ENCODE measurements at regions not wholly inside any gene's neighbourhood (a gene's known extent, or its start where the extent isn't known, plus 50 kb on each side); places are given as distances from the start of the nearest gene placed in this dataset.

GRCh38 chr20:60209048-60209447, 250.8 kb downstream of the CDH26 start:
- H3K4me1 ChIP-seq (ENCODE audit: control insufficient read depth, insufficient read depth, low read length), result no peaks in the 10 kb centered on the region
- in situ Hi-C loops (cut with HindIII; ENCODE audit: low pct_unique_long_range_greater_than_20kb, low sequenced_read_pairs) (no loop called here), intact Hi-C loops (cut with micrococcal nuclease; ENCODE audit: unreplicated experiment) (no loop called here)
- POLR2A ChIA-PET, result no interaction called here
- DNase-seq (ENCODE audit: low read depth, low spot score), result no peak
- H3K27ac ChIP-seq (ENCODE audit: low read length), result no peak overlapping the region
- CTCF ChIA-PET, result no interaction called here
- BruUV-seq (replicated peaks), result no TSS peak
- H3K4me3 ChIP-seq (ENCODE audit: low read depth in 2 of 2, low read length in 2 of 2), result no peak overlapping the region
- H3K36me3 ChIP-seq (ENCODE audit: control insufficient read depth, insufficient read depth, low read length), result no peaks in the 10 kb centered on the region
- no peak for ATAC-seq
- peaks cover 5% of the 10 kb centered on the region for H3K27me3 ChIP-seq (ENCODE audit: control insufficient read depth, insufficient read depth, low read length)
- no peaks in the 10 kb centered on the region for H3K9me3 ChIP-seq (ENCODE audit: control insufficient read depth, insufficient read depth, low read depth, low read length)
- TF ChIP-seq, protein P1, sequence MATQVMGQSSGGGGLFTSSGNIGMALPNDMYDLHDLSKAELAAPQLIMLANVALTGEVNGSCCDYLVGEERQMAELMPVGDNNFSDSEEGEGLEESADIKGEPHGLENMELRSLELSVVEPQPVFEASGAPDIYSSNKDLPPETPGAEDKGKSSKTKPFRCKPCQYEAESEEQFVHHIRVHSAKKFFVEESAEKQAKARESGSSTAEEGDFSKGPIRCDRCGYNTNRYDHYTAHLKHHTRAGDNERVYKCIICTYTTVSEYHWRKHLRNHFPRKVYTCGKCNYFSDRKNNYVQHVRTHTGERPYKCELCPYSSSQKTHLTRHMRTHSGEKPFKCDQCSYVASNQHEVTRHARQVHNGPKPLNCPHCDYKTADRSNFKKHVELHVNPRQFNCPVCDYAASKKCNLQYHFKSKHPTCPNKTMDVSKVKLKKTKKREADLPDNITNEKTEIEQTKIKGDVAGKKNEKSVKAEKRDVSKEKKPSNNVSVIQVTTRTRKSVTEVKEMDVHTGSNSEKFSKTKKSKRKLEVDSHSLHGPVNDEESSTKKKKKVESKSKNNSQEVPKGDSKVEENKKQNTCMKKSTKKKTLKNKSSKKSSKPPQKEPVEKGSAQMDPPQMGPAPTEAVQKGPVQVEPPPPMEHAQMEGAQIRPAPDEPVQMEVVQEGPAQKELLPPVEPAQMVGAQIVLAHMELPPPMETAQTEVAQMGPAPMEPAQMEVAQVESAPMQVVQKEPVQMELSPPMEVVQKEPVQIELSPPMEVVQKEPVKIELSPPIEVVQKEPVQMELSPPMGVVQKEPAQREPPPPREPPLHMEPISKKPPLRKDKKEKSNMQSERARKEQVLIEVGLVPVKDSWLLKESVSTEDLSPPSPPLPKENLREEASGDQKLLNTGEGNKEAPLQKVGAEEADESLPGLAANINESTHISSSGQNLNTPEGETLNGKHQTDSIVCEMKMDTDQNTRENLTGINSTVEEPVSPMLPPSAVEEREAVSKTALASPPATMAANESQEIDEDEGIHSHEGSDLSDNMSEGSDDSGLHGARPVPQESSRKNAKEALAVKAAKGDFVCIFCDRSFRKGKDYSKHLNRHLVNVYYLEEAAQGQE (IDR thresholded peaks at IDR 0.05; ENCODE audit: insufficient read depth in 1 of 2, low read depth in 2 of 2, low read length in 1 of 2), result no peak
- no peak for TF ChIP-seq POLR2AphosphoS5 (IDR thresholded peaks at IDR 0.05; ENCODE audit: low read depth, low read length)
- TF ChIP-seq, protein P2, sequence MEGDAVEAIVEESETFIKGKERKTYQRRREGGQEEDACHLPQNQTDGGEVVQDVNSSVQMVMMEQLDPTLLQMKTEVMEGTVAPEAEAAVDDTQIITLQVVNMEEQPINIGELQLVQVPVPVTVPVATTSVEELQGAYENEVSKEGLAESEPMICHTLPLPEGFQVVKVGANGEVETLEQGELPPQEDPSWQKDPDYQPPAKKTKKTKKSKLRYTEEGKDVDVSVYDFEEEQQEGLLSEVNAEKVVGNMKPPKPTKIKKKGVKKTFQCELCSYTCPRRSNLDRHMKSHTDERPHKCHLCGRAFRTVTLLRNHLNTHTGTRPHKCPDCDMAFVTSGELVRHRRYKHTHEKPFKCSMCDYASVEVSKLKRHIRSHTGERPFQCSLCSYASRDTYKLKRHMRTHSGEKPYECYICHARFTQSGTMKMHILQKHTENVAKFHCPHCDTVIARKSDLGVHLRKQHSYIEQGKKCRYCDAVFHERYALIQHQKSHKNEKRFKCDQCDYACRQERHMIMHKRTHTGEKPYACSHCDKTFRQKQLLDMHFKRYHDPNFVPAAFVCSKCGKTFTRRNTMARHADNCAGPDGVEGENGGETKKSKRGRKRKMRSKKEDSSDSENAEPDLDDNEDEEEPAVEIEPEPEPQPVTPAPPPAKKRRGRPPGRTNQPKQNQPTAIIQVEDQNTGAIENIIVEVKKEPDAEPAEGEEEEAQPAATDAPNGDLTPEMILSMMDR (IDR thresholded peaks at IDR 0.05), result no peak
- no peak for TF ChIP-seq TCF7L2 (IDR thresholded peaks at IDR 0.05; ENCODE audit: low read depth, low read length)
- TF ChIP-seq SIN3A (IDR thresholded peaks at IDR 0.05; ENCODE audit: borderline replicate concordance, insufficient read depth, low read depth, low read length), result no peak

DNA sequence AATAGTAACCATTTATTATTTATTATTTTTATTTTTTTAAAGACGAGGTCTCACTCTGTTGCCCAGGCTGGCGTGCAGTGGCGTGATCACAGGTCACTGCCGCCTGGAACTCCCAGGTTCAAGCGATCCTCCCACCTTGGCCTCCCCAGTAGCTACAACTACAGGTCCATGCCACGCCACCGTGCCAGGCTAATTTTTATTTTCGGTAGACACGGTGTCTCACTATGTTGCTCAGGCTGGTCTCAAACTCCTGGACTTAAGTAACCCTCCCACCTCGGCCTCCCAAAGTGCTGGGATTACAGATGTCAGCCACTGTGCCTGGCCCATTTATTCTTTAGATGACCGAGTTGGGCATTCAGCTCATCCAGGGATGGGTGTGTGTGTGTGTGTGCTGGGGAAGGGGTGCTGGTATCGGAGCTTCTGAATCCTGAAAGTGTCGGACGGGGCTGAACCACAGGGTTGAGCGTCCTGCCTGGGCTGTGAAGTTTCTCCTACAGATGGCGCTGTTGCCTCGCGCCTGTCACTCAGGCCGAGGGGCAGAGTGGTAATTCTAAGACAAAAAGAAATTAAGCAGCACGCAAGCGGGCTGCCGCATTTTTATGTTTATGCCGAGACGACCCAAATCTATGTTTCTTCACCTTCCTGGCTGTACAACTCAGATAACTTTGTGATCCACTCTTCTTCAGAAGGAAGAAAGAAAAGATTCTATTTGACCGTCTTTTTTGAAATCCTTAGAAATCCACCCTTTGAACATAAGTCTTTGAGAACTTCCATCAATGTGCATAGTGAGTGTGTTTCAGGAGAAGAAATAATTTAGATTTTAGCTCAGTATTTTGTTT, 252.8 kb downstream of the CDH26 start:
- peak; percentile 96 for ATAC-seq

More for the DNA sequence above, 252.8 kb downstream of the CDH26 start:
- POLR2A ChIA-PET, result no interaction called here
- CTCF ChIA-PET, result interaction anchor here (1.2 kb wide), 1 partner anchor 154 kb away, joined by 5 read pairs; no protein-coding TSS in a partner anchor
- Histone ChIP-seq H3K27ac (ENCODE audit: low read length) (no peak overlapping the region), H3K27me3 (ENCODE audit: control insufficient read depth, insufficient read depth, low read length) (peaks cover 5% of the 10 kb centered on the region), H3K9me3 (ENCODE audit: control insufficient read depth, insufficient read depth, low read depth, low read length) (no peaks in the 10 kb centered on the region), H3K36me3 (ENCODE audit: control insufficient read depth, insufficient read depth, low read length) (no peaks in the 10 kb centered on the region), H3K4me1 (ENCODE audit: control insufficient read depth, insufficient read depth, low read length) (no peaks in the 10 kb centered on the region), H3K4me3 (ENCODE audit: low read depth in 2 of 2, low read length in 2 of 2) (no peak overlapping the region)
- TF ChIP-seq, protein P2 (IDR thresholded peaks at IDR 0.05), result peak; percentile 95
- TF ChIP-seq POLR2AphosphoS5 (IDR thresholded peaks at IDR 0.05; ENCODE audit: low read depth, low read length), result no peak
- no TSS peak for BruUV-seq (replicated peaks)
- peak; percentile 30 for DNase-seq (ENCODE audit: low read depth, low spot score)
- in situ Hi-C loops (cut with HindIII; ENCODE audit: low pct_unique_long_range_greater_than_20kb, low sequenced_read_pairs), result no loop called here
- intact Hi-C loops (cut with micrococcal nuclease; ENCODE audit: unreplicated experiment), result loop anchor here (1.0 to 5.0 kb wide), 2 partner anchors 52 to 911 kb away; no protein-coding TSS in a partner anchor

All from Panc1 (cell line).